Activated T-helper 17 cell treated with anti-CD3 and anti-CD28 coated beads, Interleukin-2, amount 50 U/mL, for 72 hours (primary cell): ENCODE measurements at regions not wholly inside any gene's neighbourhood (a gene's known extent, or its start where the extent isn't known, plus 50 kb on each side); places are given as distances from the start of the nearest gene placed in this dataset.

Experiments used
- ATAC-seq: fragments of 150-1000 bp; cut with Tn5 transposase; replicated peaks from 2 replicates; pipeline ENCODE4 v1.10.0; 2021; ENCODE audit warnings: mild to moderate bottlenecking, moderate library complexity
- H3K27ac Mint-ChIP-seq: one replicate; pipeline ENCODE4 v1.8.0; 2022; ENCODE audit warnings: mixed read lengths
- H3K27me3 Mint-ChIP-seq: one replicate; pipeline ENCODE4 v1.8.0; 2022; ENCODE audit warnings: mixed read lengths
- H3K36me3 Mint-ChIP-seq: one replicate; pipeline ENCODE4 v1.8.0; 2022; ENCODE audit warnings: low read depth, mild to moderate bottlenecking, mixed read lengths
- H3K4me1 Mint-ChIP-seq: one replicate; pipeline ENCODE4 v1.8.0; 2022; ENCODE audit warnings: mixed read lengths
- H3K4me3 Mint-ChIP-seq: one replicate; pipeline ENCODE4 v1.8.0; 2022; ENCODE audit warnings: mild to moderate bottlenecking, mixed read lengths
- H3K9me3 Mint-ChIP-seq: one replicate; pipeline ENCODE4 v1.8.0; 2022; ENCODE audit warnings: mixed read lengths

- ATAC-seq: no peak
- Mint-ChIP-seq H3K4me3 (no peak overlapping the region), H3K27me3 (no peaks in the 10 kb centered on the region), H3K4me1 (peaks cover 7% of the 10 kb centered on the region), H3K36me3 (no peaks in the 10 kb centered on the region), H3K9me3 (no peaks in the 10 kb centered on the region), H3K27ac (no peak overlapping the region)
These were observed 110.7 kb upstream of the SDK2 start for GRCh38 chr17:73754886-73755400.

GRCh38 chr17:73757420-73757819, 113.2 kb upstream of the SDK2 start:
- Mint-ChIP-seq H3K27me3 (no peaks in the 10 kb centered on the region), H3K4me3 (no peak overlapping the region), H3K36me3 (no peaks in the 10 kb centered on the region), H3K4me1 (peaks cover 18% of the 10 kb centered on the region), H3K9me3 (no peaks in the 10 kb centered on the region), H3K27ac (peak overlapping the region; percentile 88)
- ATAC-seq: no peak

DNA sequence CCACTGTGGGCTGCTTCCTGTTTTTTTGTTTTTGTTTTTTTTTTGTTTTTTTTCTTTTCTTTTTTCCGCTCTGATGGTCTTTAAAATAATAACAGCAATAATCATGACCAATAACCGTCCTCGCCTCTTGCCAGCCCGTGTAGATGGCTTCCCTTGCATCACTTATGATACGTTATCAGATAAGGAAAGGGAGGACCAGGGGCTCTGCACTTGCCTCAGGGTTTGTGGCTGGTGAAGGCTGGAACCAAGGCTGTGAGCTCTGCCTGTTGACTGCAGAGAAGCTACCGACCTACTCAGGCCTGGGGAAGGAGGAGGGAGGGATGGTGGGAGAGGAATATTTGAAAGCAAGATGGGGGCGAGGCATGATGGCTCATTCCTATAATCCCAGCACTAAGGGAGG, 114.0 kb upstream of the SDK2 start:
- Mint-ChIP-seq H3K27ac (peak overlapping the region; percentile 88), H3K4me1 (peaks cover 18% of the 10 kb centered on the region), H3K4me3 (no peak overlapping the region), H3K27me3 (no peaks in the 10 kb centered on the region), H3K36me3 (no peaks in the 10 kb centered on the region), H3K9me3 (no peaks in the 10 kb centered on the region)
- ATAC-seq: no peak

- Mint-ChIP-seq H3K27me3 (no peaks in the 10 kb centered on the region), H3K4me3 (no peak overlapping the region), H3K4me1 (peaks cover 18% of the 10 kb centered on the region), H3K36me3 (no peaks in the 10 kb centered on the region), H3K27ac (no peak overlapping the region), H3K9me3 (no peaks in the 10 kb centered on the region)
- no peak for ATAC-seq
These were observed 115.1 kb upstream of the SDK2 start for GRCh38 chr17:73759324-73759723.

- Mint-ChIP-seq H3K9me3 (no peaks in the 10 kb centered on the region), H3K27ac (no peak overlapping the region), H3K4me3 (no peak overlapping the region), H3K36me3 (no peaks in the 10 kb centered on the region), H3K4me1 (peaks cover 18% of the 10 kb centered on the region), H3K27me3 (no peaks in the 10 kb centered on the region)
- no peak for ATAC-seq
These were observed 115.6 kb upstream of the SDK2 start for GRCh38 chr17:73759734-73760438.

DNA sequence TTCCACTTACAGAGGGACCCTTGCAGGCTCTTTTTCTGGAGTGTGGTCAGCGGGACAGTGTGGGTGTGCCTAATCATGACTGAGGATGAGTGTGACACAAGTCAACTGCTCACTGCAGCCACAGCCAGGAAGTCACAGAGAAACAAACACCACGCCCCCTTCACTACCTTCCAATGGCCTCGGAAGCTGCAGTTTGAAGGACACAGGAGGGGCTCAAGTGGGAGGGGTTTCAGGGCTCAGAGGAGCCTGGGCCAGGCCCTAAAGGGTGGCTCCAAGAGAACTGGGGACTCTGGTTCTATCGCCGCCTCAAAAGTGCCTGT, 116.2 kb upstream of the SDK2 start:
- Mint-ChIP-seq H3K27me3 (no peaks in the 10 kb centered on the region), H3K4me3 (no peak overlapping the region), H3K27ac (no peak overlapping the region), H3K9me3 (no peaks in the 10 kb centered on the region), H3K36me3 (no peaks in the 10 kb centered on the region), H3K4me1 (peaks cover 18% of the 10 kb centered on the region)
- ATAC-seq: no peak

GRCh38 chr17:73765824-73766563, 121.7 kb upstream of the SDK2 start:
- no peaks in the 10 kb centered on the region for H3K9me3 Mint-ChIP-seq
- peaks cover 4% of the 10 kb centered on the region for H3K27me3 Mint-ChIP-seq
- no peak overlapping the region for H3K27ac Mint-ChIP-seq
- peaks cover 15% of the 10 kb centered on the region for H3K4me1 Mint-ChIP-seq
- ATAC-seq: no peak
- no peaks in the 10 kb centered on the region for H3K36me3 Mint-ChIP-seq
- H3K4me3 Mint-ChIP-seq: no peak overlapping the region

GRCh38 chr17:73767696-73768095, 123.5 kb upstream of the SDK2 start:
- no peak overlapping the region for H3K27ac Mint-ChIP-seq
- H3K9me3 Mint-ChIP-seq: no peaks in the 10 kb centered on the region
- no peak overlapping the region for H3K4me3 Mint-ChIP-seq
- ATAC-seq: no peak
- peaks cover 4% of the 10 kb centered on the region for H3K27me3 Mint-ChIP-seq
- H3K36me3 Mint-ChIP-seq: no peaks in the 10 kb centered on the region
- H3K4me1 Mint-ChIP-seq: peaks cover 4% of the 10 kb centered on the region

- H3K36me3 Mint-ChIP-seq: no peaks in the 10 kb centered on the region
- peaks cover 4% of the 10 kb centered on the region for H3K4me1 Mint-ChIP-seq
- H3K27me3 Mint-ChIP-seq: peaks cover 4% of the 10 kb centered on the region
- H3K9me3 Mint-ChIP-seq: no peaks in the 10 kb centered on the region
- ATAC-seq: no peak
- no peak overlapping the region for H3K4me3 Mint-ChIP-seq
- H3K27ac Mint-ChIP-seq: no peak overlapping the region
These were observed 124.4 kb upstream of the SDK2 start for GRCh38 chr17:73768691-73769090.

DNA sequence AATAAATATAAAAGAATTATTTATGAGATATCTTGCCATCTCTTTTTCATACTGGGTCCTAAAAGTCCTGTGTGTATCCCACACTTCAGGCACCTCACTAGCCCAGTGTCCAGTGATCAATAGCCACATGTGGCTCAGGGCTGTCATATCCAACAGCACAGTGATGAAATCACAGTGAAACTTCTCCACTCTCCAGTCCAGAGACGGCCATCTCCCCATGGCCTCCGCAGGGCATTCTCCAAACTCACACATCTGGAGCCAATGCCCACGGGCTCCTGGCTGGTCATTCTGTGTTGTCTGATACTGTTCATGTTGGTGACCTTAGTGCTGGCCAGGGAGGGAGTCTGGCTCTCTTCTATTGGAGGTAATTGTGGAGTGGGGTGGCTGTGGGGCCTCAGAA, 125.2 kb upstream of the SDK2 start:
- H3K27me3 Mint-ChIP-seq: peaks cover 4% of the 10 kb centered on the region

GRCh38 chr17:73770115-73770848, 126.0 kb upstream of the SDK2 start:
- H3K36me3 Mint-ChIP-seq: no peaks in the 10 kb centered on the region
- H3K9me3 Mint-ChIP-seq: no peaks in the 10 kb centered on the region
- H3K4me3 Mint-ChIP-seq: no peak overlapping the region
- no peak overlapping the region for H3K27ac Mint-ChIP-seq
- peaks cover 4% of the 10 kb centered on the region for H3K27me3 Mint-ChIP-seq
- ATAC-seq: no peak
- peaks cover 4% of the 10 kb centered on the region for H3K4me1 Mint-ChIP-seq

More for the DNA sequence above, 125.2 kb upstream of the SDK2 start:
- Mint-ChIP-seq H3K27ac (no peak overlapping the region), H3K4me3 (no peak overlapping the region), H3K4me1 (peaks cover 4% of the 10 kb centered on the region), H3K36me3 (no peaks in the 10 kb centered on the region), H3K9me3 (no peaks in the 10 kb centered on the region)
- no peak for ATAC-seq

DNA sequence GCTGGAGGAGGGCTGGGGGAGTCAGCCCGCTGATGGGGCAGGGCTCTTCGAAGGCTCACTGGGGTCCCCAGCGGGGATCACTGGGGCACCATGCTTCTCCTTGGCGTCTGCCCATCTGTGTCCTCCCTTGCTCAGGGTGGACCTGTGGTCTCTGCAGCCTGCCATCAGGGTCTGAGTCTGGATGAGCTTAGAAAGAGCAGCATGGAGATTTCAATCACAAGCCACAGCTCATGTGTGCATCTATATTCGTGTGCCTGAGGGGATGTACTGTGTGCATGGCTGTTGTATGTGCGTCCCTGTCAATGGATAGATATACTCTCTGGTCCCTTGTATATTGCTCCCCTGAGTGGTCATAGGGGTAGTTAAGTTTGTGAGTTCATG, 126.6 kb upstream of the SDK2 start:
- H3K27ac Mint-ChIP-seq: no peak overlapping the region
- H3K9me3 Mint-ChIP-seq: no peaks in the 10 kb centered on the region
- no peaks in the 10 kb centered on the region for H3K36me3 Mint-ChIP-seq
- H3K4me3 Mint-ChIP-seq: no peak overlapping the region
- peaks cover 4% of the 10 kb centered on the region for H3K27me3 Mint-ChIP-seq
- peaks cover 4% of the 10 kb centered on the region for H3K4me1 Mint-ChIP-seq
- no peak for ATAC-seq

DNA sequence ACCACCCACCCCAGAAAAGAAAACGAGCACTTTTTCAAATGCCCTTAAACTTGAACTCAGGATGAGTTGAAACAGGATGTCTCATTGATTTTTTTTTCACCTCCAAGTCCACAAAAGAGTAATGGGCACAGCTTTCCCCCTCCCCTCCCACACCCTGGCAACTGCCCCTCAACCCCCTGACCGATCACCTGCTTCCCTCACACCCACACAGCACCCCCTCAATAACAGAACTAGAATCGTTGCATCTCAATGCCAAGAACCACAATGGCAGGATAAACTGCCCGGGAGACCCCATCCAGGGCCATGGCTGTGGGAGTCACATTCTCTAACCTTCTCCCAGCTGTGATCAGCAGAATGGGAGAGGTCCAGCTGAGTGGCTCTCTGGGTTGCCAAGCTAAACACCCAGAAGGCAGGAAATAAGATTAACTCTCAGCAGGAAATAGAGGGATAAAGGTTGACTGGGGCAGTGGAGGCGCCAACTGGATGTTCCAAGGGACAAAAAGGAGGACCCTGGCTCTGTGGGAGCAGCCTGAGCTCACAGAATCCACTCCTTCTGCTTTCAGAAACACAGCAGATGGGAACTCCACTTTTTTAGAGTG, 128.0 kb upstream of the SDK2 start:
- Mint-ChIP-seq H3K9me3 (no peaks in the 10 kb centered on the region), H3K27me3 (peaks cover 4% of the 10 kb centered on the region), H3K36me3 (no peaks in the 10 kb centered on the region), H3K4me3 (no peak overlapping the region), H3K27ac (no peak overlapping the region), H3K4me1 (peaks cover 4% of the 10 kb centered on the region)
- no peak for ATAC-seq

- H3K27ac Mint-ChIP-seq: no peak overlapping the region
- peak; percentile 23 for ATAC-seq
- no peaks in the 10 kb centered on the region for H3K36me3 Mint-ChIP-seq
- peaks cover 2% of the 10 kb centered on the region for H3K27me3 Mint-ChIP-seq
- peaks cover 2% of the 10 kb centered on the region for H3K4me1 Mint-ChIP-seq
- H3K9me3 Mint-ChIP-seq: no peaks in the 10 kb centered on the region
- no peak overlapping the region for H3K4me3 Mint-ChIP-seq
These were observed 129.5 kb upstream of the SDK2 start for GRCh38 chr17:73773702-73774101.
